ENCODE measurements at regions not wholly inside any gene's neighbourhood (a gene's known extent, or its start where the extent isn't known, plus 50 kb on each side); places are given as distances from the start of the nearest gene placed in this dataset.

DNA sequence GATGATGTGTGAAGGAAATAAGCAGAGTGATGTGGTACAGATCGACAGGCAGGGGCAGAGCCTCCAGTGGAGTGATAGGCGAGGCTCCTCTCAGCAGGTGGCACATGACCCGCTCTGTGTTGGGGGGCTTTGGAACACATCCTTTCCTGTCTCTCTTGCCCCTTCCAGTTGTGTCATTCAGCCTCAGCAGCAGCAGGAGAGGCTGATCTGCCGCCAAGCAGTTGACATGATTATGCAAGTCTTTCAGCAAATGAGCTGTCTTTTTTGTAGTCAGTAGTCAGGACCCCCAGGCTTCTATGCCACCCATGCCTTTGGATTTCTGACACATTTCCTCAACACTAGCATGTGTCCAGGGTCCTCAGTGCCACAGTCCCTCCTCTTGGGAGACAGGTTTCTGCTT is 307.1 kb upstream of the C1orf174 start:
- no peak for DNase-seq
- Mint-ChIP-seq H3K4me3 (no peak overlapping the region), H3K9me3 (peaks cover 73% of the 10 kb centered on the region), H3K27ac (no peak overlapping the region), H3K27me3 (ENCODE audit: insufficient read depth) (no peaks in the 10 kb centered on the region), H3K36me3 (ENCODE audit: low read depth) (no peaks in the 10 kb centered on the region; the same call in 1 of the 2 replicates), H3K4me1 (ENCODE audit: low read depth) (no peaks in the 10 kb centered on the region)
- TF ChIP-seq, protein P1, sequence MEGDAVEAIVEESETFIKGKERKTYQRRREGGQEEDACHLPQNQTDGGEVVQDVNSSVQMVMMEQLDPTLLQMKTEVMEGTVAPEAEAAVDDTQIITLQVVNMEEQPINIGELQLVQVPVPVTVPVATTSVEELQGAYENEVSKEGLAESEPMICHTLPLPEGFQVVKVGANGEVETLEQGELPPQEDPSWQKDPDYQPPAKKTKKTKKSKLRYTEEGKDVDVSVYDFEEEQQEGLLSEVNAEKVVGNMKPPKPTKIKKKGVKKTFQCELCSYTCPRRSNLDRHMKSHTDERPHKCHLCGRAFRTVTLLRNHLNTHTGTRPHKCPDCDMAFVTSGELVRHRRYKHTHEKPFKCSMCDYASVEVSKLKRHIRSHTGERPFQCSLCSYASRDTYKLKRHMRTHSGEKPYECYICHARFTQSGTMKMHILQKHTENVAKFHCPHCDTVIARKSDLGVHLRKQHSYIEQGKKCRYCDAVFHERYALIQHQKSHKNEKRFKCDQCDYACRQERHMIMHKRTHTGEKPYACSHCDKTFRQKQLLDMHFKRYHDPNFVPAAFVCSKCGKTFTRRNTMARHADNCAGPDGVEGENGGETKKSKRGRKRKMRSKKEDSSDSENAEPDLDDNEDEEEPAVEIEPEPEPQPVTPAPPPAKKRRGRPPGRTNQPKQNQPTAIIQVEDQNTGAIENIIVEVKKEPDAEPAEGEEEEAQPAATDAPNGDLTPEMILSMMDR (IDR thresholded peaks at IDR 0.05), result no peak

DNA sequence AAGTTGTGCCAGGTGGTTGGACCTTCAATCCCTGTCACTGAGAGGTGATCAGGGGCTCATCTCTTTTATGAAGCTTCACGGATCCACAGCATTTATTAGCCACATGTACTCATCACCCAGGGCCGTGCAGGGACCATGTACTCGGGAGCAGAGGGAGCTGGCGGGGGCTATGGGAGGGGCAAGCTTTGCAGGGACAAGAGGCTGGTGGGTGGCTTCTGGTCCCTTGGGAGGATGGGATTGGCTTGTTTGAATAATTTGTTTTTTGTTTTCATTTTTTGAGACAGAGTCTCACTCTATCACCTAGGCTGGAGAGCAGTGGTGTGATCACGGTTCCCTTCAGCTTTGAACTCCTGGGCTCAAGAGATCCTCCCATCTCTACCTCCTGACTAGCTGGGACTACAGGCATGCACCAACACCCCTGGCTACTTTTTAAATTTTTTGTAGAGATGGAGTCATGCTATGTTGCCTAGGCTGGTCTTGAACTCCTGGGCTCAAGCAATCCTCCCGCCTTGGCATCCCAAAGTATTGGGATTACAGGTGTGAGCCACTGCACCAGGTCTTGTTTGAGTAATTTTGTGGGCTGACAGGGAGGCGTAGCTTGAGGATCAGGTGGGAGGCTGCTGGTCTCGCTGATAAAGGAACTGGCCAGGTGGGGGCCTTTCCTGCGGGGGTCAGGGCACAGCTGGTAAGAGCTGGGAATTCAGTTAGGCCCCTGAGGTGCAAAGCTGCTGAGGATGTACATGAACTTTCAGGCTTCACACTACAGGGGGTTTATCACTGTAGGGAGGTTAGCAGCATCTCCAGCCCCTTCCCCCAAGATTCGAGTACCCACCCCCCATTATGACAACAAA is 308.0 kb upstream of the C1orf174 start:
- H3K27ac Mint-ChIP-seq, result no peak overlapping the region
- no peaks in the 10 kb centered on the region; the same call in 1 of the 2 replicates for H3K36me3 Mint-ChIP-seq (ENCODE audit: low read depth)
- H3K4me1 Mint-ChIP-seq (ENCODE audit: low read depth), result no peaks in the 10 kb centered on the region
- TF ChIP-seq, protein P1 (IDR thresholded peaks at IDR 0.05), result no peak
- peaks cover 75% of the 10 kb centered on the region for H3K9me3 Mint-ChIP-seq
- no peak for DNase-seq
- no peak overlapping the region for H3K4me3 Mint-ChIP-seq
- H3K27me3 Mint-ChIP-seq (ENCODE audit: insufficient read depth), result no peaks in the 10 kb centered on the region

DNA sequence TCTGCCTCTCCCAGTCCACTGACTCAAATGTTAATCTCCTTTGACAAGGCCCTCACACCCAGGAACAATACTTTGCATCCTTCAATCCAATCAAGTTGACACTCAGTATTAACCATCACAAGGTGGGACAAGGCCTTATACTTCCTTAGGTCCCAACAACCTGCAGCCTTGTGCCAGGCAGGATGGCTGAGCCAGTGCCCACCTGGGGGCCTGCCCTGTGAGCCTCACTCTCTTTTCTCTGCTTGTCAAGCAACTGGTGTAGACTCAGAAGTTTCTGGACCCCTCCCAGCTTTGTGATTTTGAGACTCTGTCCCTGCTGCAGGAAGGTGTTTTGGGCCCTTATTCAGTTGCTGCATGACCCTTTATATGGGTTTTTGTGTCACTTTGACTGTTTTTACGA is 310.0 kb upstream of the C1orf174 start:
- peaks cover 70% of the 10 kb centered on the region for H3K9me3 Mint-ChIP-seq
- no peaks in the 10 kb centered on the region for H3K4me1 Mint-ChIP-seq (ENCODE audit: low read depth)
- H3K27ac Mint-ChIP-seq, result no peak overlapping the region
- H3K4me3 Mint-ChIP-seq, result no peak overlapping the region
- no peak for DNase-seq
- no peaks in the 10 kb centered on the region; the same call in 1 of the 2 replicates for H3K36me3 Mint-ChIP-seq (ENCODE audit: low read depth)
- TF ChIP-seq, protein P1 (IDR thresholded peaks at IDR 0.05), result no peak
- H3K27me3 Mint-ChIP-seq (ENCODE audit: insufficient read depth), result peaks cover 1% of the 10 kb centered on the region

DNA sequence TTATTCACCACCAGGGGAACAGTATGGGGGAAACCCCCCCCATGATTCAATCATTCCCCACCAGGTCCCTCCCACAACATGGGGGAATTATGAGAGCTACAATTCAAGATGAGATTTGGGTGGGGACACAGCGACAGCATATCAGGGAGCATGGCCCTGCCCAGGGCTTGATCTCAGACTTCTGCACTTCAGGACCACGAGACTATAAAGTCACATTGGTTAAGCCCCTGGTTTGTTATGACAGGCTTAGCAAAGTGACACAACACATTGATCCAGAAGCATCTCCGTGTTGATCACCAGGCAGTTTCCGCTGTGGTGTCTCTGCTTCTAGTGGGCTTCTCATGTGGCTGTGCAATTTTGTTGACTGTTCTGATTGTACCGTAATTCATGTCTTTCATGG is 312.7 kb upstream of the C1orf174 start:
- Mint-ChIP-seq H3K4me3 (no peak overlapping the region), H3K9me3 (peaks cover 70% of the 10 kb centered on the region), H3K36me3 (ENCODE audit: low read depth) (no peaks in the 10 kb centered on the region; the same call in 1 of the 2 replicates), H3K27me3 (ENCODE audit: insufficient read depth) (peaks cover 2% of the 10 kb centered on the region), H3K4me1 (ENCODE audit: low read depth) (no peaks in the 10 kb centered on the region), H3K27ac (no peak overlapping the region)
- TF ChIP-seq, protein P1 (IDR thresholded peaks at IDR 0.05), result no peak
- DNase-seq, result no peak

DNA sequence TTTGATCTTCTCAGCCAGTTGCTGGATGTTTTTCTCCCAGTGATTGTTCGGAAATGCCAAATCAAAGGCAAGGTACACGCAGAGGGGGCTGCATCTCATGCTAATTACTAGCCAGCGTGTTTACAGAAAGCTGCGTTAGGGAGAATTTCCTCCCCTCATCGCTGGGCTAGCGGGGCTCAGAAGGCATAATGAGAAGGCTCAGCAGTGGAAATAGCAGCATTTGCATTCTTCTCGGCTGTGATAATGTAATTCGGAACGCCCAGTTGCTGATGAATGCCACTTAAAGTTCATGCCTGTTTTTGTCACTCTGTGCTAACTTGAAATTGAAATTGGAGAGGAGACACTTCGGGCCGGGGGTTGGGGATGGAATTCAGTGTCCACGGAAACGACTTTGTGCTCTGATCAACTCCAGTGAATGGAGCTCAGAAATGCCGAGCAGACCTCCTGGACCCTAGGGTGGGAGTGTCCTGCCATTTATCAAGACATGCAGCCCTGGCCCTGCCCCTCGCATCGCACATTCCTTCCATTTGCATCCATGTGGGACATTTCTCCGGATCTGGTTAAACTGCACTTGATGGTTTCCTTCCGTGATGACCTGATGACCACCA is 313.4 kb upstream of the C1orf174 start:
- TF ChIP-seq, protein P1 (IDR thresholded peaks at IDR 0.05), result no peak
- Mint-ChIP-seq H3K9me3 (peaks cover 69% of the 10 kb centered on the region), H3K4me3 (no peak overlapping the region), H3K27ac (no peak overlapping the region), H3K4me1 (ENCODE audit: low read depth) (no peaks in the 10 kb centered on the region), H3K27me3 (ENCODE audit: insufficient read depth) (peaks cover 2% of the 10 kb centered on the region), H3K36me3 (ENCODE audit: low read depth) (no peaks in the 10 kb centered on the region; the same call in 1 of the 2 replicates)
- DNase-seq, result no peak
